ENCODE measurements at regions not wholly inside any gene's neighbourhood (a gene's known extent, or its start where the extent isn't known, plus 50 kb on each side); places are given as distances from the start of the nearest gene placed in this dataset.

DNA sequence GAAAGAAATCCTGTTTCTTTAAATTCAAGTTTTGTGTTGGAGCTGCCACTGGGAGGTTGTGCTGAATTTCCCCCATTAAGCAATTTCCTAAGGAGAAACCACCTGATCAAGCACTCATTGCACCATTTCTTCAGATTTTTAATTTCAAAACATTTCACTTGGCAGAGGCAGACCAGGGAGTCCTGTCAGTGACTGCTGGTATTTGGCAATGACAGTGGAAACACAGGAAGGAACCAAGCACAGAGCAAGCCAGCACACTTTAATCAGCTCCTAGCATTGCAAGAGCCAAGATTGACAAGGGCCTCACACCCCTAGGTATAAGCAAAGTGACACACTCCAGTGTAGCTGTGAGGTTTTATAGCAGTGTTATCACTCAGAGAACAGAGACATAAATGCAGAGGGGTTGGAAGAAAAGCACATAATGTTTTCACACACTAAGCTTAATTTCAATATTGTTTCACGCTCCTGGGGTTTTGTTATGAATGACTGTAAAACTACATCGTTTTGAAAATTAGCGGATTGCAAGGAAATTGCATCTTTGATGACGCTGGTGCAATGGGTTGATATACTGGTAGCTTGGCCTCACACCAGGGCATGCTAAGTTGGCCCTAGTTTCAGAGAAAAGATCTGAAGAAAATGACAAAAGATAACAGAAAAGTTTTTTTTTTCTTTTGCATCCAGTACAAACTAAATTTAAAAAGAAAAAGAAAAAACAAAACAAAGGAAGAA, 768.4 kb downstream of the TFAP2A start:
- TF ChIP-seq TCF7L2 (IDR thresholded peaks at IDR 0.05; ENCODE audit: low read depth, low read length) = no peak
- no peak for TF ChIP-seq POLR2AphosphoS5 (IDR thresholded peaks at IDR 0.05; ENCODE audit: low read depth, low read length)
- no peak for TF ChIP-seq SIN3A (IDR thresholded peaks at IDR 0.05; ENCODE audit: borderline replicate concordance, insufficient read depth, low read depth, low read length)
- no peak for TF ChIP-seq REST (IDR thresholded peaks at IDR 0.05; ENCODE audit: insufficient read depth in 1 of 2, low read depth in 2 of 2, low read length in 1 of 2)
- TF ChIP-seq, protein P1, sequence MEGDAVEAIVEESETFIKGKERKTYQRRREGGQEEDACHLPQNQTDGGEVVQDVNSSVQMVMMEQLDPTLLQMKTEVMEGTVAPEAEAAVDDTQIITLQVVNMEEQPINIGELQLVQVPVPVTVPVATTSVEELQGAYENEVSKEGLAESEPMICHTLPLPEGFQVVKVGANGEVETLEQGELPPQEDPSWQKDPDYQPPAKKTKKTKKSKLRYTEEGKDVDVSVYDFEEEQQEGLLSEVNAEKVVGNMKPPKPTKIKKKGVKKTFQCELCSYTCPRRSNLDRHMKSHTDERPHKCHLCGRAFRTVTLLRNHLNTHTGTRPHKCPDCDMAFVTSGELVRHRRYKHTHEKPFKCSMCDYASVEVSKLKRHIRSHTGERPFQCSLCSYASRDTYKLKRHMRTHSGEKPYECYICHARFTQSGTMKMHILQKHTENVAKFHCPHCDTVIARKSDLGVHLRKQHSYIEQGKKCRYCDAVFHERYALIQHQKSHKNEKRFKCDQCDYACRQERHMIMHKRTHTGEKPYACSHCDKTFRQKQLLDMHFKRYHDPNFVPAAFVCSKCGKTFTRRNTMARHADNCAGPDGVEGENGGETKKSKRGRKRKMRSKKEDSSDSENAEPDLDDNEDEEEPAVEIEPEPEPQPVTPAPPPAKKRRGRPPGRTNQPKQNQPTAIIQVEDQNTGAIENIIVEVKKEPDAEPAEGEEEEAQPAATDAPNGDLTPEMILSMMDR (IDR thresholded peaks at IDR 0.05) = no peak
- Histone ChIP-seq H3K36me3 (ENCODE audit: control insufficient read depth, insufficient read depth, low read length) (no peaks in the 10 kb centered on the region), H3K27me3 (ENCODE audit: control insufficient read depth, insufficient read depth, low read length) (no peaks in the 10 kb centered on the region), H3K4me3 (ENCODE audit: low read depth in 2 of 2, low read length in 2 of 2) (no peak overlapping the region), H3K27ac (ENCODE audit: low read length) (no peak overlapping the region; the same call in 1 of the 2 replicates), H3K4me1 (ENCODE audit: control insufficient read depth, insufficient read depth, low read length) (no peaks in the 10 kb centered on the region), H3K9me3 (ENCODE audit: control insufficient read depth, insufficient read depth, low read depth, low read length) (no peaks in the 10 kb centered on the region)
- POLR2A ChIA-PET = no interaction called here
- intact Hi-C loops (cut with micrococcal nuclease; ENCODE audit: unreplicated experiment) = no loop called here
- DNase-seq (ENCODE audit: low read depth, low spot score) (no peak), ATAC-seq (no peak)
- no TSS peak for BruUV-seq (replicated peaks)
- in situ Hi-C loops (cut with HindIII; ENCODE audit: low pct_unique_long_range_greater_than_20kb, low sequenced_read_pairs) = no loop called here
- CTCF ChIA-PET = no interaction called here

- in situ Hi-C loops (cut with HindIII; ENCODE audit: low pct_unique_long_range_greater_than_20kb, low sequenced_read_pairs) = no loop called here
- Histone ChIP-seq H3K4me1 (ENCODE audit: control insufficient read depth, insufficient read depth, low read length) (no peaks in the 10 kb centered on the region; the same call in 1 of the 2 replicates), H3K27ac (ENCODE audit: low read length) (no peak overlapping the region), H3K36me3 (ENCODE audit: control insufficient read depth, insufficient read depth, low read length) (no peaks in the 10 kb centered on the region), H3K9me3 (ENCODE audit: control insufficient read depth, insufficient read depth, low read depth, low read length) (no peaks in the 10 kb centered on the region; the same call in 1 of the 2 replicates), H3K27me3 (ENCODE audit: control insufficient read depth, insufficient read depth, low read length) (no peaks in the 10 kb centered on the region), H3K4me3 (ENCODE audit: low read depth in 2 of 2, low read length in 2 of 2) (no peak overlapping the region)
- DNase-seq (ENCODE audit: low read depth, low spot score) = no peak
- no peak for ATAC-seq
- BruUV-seq (replicated peaks) = no TSS peak
- intact Hi-C loops (cut with micrococcal nuclease; ENCODE audit: unreplicated experiment) = no loop called here
- ChIA-PET POLR2A (no interaction called here), CTCF (no interaction called here)
- TF ChIP-seq SIN3A (IDR thresholded peaks at IDR 0.05; ENCODE audit: borderline replicate concordance, insufficient read depth, low read depth, low read length) (no peak), REST (IDR thresholded peaks at IDR 0.05; ENCODE audit: insufficient read depth in 1 of 2, low read depth in 2 of 2, low read length in 1 of 2) (no peak), POLR2AphosphoS5 (IDR thresholded peaks at IDR 0.05; ENCODE audit: low read depth, low read length) (no peak), TCF7L2 (IDR thresholded peaks at IDR 0.05; ENCODE audit: low read depth, low read length) (no peak)
- TF ChIP-seq, protein P1 (IDR thresholded peaks at IDR 0.05) = no peak
Observed at GRCh38 chr6:9638861-9639260, 776.0 kb downstream of the TFAP2A start.

Measured in Panc1 (cell line).